ENCODE measurements at regions not wholly inside any gene's neighbourhood (a gene's known extent, or its start where the extent isn't known, plus 50 kb on each side); places are given as distances from the start of the nearest gene placed in this dataset.

DNA sequence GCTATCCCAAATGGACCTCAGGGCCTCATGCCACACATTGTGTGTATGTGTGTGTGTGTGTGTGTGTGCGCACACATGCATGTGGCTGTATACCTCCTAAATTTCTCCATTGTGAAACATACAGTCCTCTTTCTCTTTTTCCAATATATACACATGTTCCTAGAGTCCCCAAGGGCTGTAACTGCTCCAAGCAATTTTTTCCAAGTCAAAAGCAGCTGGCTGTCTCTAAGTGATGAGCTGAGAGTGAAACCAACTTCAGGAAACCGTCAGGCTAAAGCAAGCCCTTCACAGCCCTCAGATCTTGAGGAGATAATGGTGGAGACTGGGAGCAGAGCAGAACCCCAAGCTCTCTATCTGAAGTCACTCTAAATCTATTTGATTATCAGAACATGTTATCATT lies 496.1 kb upstream of the DIPK2B start:
- TF ChIP-seq CBFB (CRISPR knock-in tag; IDR thresholded peaks at IDR 0.05) (no peak), EZH2 (IDR thresholded peaks at IDR 0.05; ENCODE audit: borderline replicate concordance, low read depth, low read length) (no peak), CHD2 (IDR thresholded peaks at IDR 0.05; ENCODE audit: low read depth, low read length) (no peak), CBFA2T3 (IDR thresholded peaks at IDR 0.05) (no peak)
- TF ChIP-seq, protein P1, sequence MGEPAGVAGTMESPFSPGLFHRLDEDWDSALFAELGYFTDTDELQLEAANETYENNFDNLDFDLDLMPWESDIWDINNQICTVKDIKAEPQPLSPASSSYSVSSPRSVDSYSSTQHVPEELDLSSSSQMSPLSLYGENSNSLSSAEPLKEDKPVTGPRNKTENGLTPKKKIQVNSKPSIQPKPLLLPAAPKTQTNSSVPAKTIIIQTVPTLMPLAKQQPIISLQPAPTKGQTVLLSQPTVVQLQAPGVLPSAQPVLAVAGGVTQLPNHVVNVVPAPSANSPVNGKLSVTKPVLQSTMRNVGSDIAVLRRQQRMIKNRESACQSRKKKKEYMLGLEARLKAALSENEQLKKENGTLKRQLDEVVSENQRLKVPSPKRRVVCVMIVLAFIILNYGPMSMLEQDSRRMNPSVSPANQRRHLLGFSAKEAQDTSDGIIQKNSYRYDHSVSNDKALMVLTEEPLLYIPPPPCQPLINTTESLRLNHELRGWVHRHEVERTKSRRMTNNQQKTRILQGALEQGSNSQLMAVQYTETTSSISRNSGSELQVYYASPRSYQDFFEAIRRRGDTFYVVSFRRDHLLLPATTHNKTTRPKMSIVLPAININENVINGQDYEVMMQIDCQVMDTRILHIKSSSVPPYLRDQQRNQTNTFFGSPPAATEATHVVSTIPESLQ (CRISPR knock-in tag; IDR thresholded peaks at IDR 0.05) = no peak
- TF ChIP-seq, protein P2, sequence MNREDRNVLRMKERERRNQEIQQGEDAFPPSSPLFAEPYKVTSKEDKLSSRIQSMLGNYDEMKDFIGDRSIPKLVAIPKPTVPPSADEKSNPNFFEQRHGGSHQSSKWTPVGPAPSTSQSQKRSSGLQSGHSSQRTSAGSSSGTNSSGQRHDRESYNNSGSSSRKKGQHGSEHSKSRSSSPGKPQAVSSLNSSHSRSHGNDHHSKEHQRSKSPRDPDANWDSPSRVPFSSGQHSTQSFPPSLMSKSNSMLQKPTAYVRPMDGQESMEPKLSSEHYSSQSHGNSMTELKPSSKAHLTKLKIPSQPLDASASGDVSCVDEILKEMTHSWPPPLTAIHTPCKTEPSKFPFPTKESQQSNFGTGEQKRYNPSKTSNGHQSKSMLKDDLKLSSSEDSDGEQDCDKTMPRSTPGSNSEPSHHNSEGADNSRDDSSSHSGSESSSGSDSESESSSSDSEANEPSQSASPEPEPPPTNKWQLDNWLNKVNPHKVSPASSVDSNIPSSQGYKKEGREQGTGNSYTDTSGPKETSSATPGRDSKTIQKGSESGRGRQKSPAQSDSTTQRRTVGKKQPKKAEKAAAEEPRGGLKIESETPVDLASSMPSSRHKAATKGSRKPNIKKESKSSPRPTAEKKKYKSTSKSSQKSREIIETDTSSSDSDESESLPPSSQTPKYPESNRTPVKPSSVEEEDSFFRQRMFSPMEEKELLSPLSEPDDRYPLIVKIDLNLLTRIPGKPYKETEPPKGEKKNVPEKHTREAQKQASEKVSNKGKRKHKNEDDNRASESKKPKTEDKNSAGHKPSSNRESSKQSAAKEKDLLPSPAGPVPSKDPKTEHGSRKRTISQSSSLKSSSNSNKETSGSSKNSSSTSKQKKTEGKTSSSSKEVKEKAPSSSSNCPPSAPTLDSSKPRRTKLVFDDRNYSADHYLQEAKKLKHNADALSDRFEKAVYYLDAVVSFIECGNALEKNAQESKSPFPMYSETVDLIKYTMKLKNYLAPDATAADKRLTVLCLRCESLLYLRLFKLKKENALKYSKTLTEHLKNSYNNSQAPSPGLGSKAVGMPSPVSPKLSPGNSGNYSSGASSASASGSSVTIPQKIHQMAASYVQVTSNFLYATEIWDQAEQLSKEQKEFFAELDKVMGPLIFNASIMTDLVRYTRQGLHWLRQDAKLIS (CRISPR knock-in tag; IDR thresholded peaks at IDR 0.05) = no peak
- TF ChIP-seq, protein P3, sequence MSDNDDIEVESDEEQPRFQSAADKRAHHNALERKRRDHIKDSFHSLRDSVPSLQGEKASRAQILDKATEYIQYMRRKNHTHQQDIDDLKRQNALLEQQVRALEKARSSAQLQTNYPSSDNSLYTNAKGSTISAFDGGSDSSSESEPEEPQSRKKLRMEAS (CRISPR knock-in tag; IDR thresholded peaks at IDR 0.05) = no peak
